HL-60 (cell line): ENCODE measurements at regions not wholly inside any gene's neighbourhood (a gene's known extent, or its start where the extent isn't known, plus 50 kb on each side); places are given as distances from the start of the nearest gene placed in this dataset.

Experiments used
- DNase-seq, 2 experiments: peaks; one replicate each; pipeline ENCODE4 v3.0.0-alpha.2; 2010 to 2020; ENCODE audit warnings: low read depth in 1 of 2, low spot score in 1 of 2
- H3K27ac ChIP-seq: fragments of 250-450 bp; sonication (Bioruptor Pico); replicated peaks from 2 replicates; pipeline ENCODE4 v1.5.1; 2020; ENCODE audit warnings: mild to moderate bottlenecking, moderate library complexity
- H3K27me3 ChIP-seq: fragments of 250-450 bp; sonication (Bioruptor Pico); 2 replicates; pipeline ENCODE4 v1.5.1; 2021; ENCODE audit warnings: mild to moderate bottlenecking, moderate library complexity; ENCODE audit not compliant: insufficient read depth, poor library complexity, severe bottlenecking
- H3K4me3 ChIP-seq: replicated peaks from 2 replicates; pipeline ENCODE4 v1.5.1; 2011; ENCODE audit warnings: mild to moderate bottlenecking, control low read depth, low read length; ENCODE audit not compliant: insufficient read depth
- CTCF ChIP-seq: IDR thresholded peaks from one replicate; pipeline ENCODE4 v1.5.1; 2011; ENCODE audit warnings: low read length, control low read depth, inconsistent platforms; ENCODE audit not compliant: insufficient read depth
- GABPA ChIP-seq: IDR thresholded peaks from 2 replicates; pipeline ENCODE4 v1.6.1; 2012; ENCODE audit warnings: low read depth
- POLR2AphosphoS5 ChIP-seq: IDR thresholded peaks from 2 replicates; pipeline ENCODE4 v1.6.1; 2012; ENCODE audit warnings: low read depth
- REST ChIP-seq: IDR thresholded peaks from 2 replicates; pipeline ENCODE4 v1.6.1; 2012; ENCODE audit warnings: low read depth; ENCODE audit not compliant: insufficient replicate concordance
- SPI1 ChIP-seq: IDR thresholded peaks from 2 replicates; pipeline ENCODE4 v1.6.1; 2012; ENCODE audit warnings: low read depth, mild to moderate bottlenecking, borderline replicate concordance

- TF ChIP-seq CTCF = no peak
- TF ChIP-seq POLR2AphosphoS5 = no peak
- no peak for TF ChIP-seq REST
- no peak for TF ChIP-seq GABPA
- no peak for TF ChIP-seq SPI1
- H3K27me3 ChIP-seq = no peaks in the 10 kb centered on the region
- H3K4me3 ChIP-seq = no peak overlapping the region
Measured at GRCh38 chr1:5705751-5706150, 286.5 kb downstream of the NPHP4 start.

GRCh38 chr1:5704561-5705514, 287.4 kb downstream of the NPHP4 start:
- no peak overlapping the region for H3K27ac ChIP-seq
- H3K27me3 ChIP-seq = no peaks in the 10 kb centered on the region
- H3K4me3 ChIP-seq = no peak overlapping the region
- TF ChIP-seq REST (no peak), POLR2AphosphoS5 (no peak), GABPA (no peak), CTCF (no peak), SPI1 (no peak)
- DNase-seq = no peak

More at GRCh38 chr1:5705751-5706150, 286.5 kb downstream of the NPHP4 start:
- H3K27ac ChIP-seq = no peak overlapping the region
- DNase-seq = no peak

GRCh38 chr1:5701642-5702041, 290.6 kb downstream of the NPHP4 start:
- TF ChIP-seq POLR2AphosphoS5 = no peak
- no peak for TF ChIP-seq REST
- no peak for TF ChIP-seq GABPA
- TF ChIP-seq CTCF = no peak
- TF ChIP-seq SPI1 = no peak
- Histone ChIP-seq H3K4me3 (no peak overlapping the region), H3K27ac (no peak overlapping the region), H3K27me3 (no peaks in the 10 kb centered on the region)
- no peak for DNase-seq
